GM20000 (cell line): ENCODE measurements at regions not wholly inside any gene's neighbourhood (a gene's known extent, or its start where the extent isn't known, plus 50 kb on each side); places are given as distances from the start of the nearest gene placed in this dataset.

Source experiments
- DNase-seq: peaks from one replicate; pipeline ENCODE4 v3.0.0; 2012; ENCODE audit warnings: low spot score
- CTCF ChIP-seq: IDR thresholded peaks from 2 replicates; pipeline ENCODE4 v1.5.1; 2012; ENCODE audit warnings: mild to moderate bottlenecking, control low read depth; ENCODE audit errors: extremely low read depth, missing control alignments

GRCh38 chr11:116109228-116109627, 605.0 kb upstream of the CADM1 start:
- no peak for TF ChIP-seq CTCF
- no peak for DNase-seq

- DNase-seq: no peak
- TF ChIP-seq CTCF: no peak
These were observed 603.9 kb upstream of the CADM1 start for GRCh38 chr11:116108161-116108560.

GRCh38 chr11:116107229-116107628, 603.0 kb upstream of the CADM1 start:
- no peak for TF ChIP-seq CTCF
- DNase-seq: no peak

- no peak for TF ChIP-seq CTCF
- no peak for DNase-seq
These were observed 600.4 kb upstream of the CADM1 start for GRCh38 chr11:116104498-116105174.

GRCh38 chr11:116101902-116102301, 597.7 kb upstream of the CADM1 start:
- no peak for DNase-seq
- TF ChIP-seq CTCF: no peak

GRCh38 chr11:116100016-116100415, 595.8 kb upstream of the CADM1 start:
- TF ChIP-seq CTCF: no peak
- DNase-seq: no peak

- no peak for DNase-seq
- no peak for TF ChIP-seq CTCF
These were observed 595.3 kb upstream of the CADM1 start for GRCh38 chr11:116099541-116099940.
